GM18520 (cell line): ENCODE measurements at regions not wholly inside any gene's neighbourhood (a gene's known extent, or its start where the extent isn't known, plus 50 kb on each side); places are given as distances from the start of the nearest gene placed in this dataset.

Source experiments
- ATAC-seq: cut with Tn5 transposase; IDR thresholded peaks from one replicate; pipeline ENCODE4 v1.9.1; 2021; ENCODE audit not compliant: unreplicated experiment

DNA sequence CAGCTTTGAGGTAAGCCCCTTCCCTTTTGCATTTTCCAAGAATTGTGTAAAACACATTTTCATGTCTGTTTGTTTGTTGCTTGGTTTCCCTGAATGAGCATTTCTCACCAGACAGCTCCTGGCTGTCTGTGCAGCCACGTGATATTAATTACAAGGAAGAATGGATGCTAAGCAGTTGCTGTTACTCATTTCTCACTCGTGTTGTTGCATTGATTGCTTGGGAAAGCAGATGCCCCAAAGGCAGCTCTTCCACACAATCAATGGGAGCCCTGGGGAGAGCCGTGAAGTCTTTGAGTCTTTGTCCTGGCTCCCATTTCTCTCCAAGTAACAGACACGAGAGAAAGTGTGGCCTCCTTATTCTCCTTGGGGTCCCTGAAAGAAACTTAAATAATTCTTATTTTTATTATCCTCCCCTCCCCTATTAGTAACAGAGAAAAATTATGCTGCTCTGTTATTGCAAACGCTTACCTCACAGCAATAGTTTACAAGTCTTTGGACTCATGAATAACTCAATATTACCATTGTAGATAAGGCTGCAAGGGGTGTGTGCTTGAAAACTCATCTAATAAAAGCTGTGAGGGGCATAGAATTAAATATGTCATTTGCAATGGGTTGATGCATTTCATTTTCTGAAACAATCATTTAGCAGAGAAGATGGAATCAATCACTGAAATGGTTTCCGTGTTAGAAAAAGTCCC lies 127.7 kb upstream of the CAMK1G start:
- ATAC-seq: no peak

DNA sequence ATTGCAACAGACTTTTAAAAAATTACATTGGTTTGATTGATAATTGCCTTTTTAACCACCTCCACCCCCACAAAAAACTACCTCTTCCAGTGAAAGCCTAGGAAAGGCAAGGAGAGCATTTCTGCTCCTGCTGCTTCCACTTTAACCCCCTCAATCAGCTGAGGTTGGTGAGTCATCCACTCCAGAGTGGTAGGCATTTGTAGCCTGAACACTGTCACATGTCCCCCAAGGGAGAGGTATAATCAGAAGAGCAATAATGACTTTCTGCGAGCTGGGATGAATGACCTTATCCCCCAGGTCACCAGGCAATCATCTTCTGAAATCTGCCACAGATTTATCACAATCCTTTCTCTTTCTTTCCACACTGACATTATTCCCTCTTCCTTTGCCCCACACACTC lies 126.6 kb upstream of the CAMK1G start:
- ATAC-seq: no peak

- ATAC-seq: no peak
These were observed 126.0 kb upstream of the CAMK1G start for GRCh38 chr1:209457401-209458125.

DNA sequence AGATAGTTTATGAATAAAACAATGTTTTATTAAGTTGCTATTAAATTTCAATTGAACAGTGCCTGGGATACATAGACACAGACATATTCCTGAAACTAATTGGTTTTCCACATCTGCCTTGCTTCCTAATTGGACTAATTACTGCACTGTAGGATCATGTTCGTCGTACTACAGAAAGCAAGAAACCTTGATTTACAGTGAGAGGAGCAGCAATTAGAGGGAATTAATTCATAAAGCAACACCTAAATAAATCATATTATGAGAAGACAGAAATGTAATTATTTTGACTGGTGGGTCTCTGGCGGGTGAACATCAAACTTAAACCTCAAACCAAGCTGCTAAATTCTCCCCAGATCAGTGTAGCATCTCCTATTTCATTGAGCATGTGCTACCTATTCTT lies 124.6 kb upstream of the CAMK1G start:
- ATAC-seq: no peak

DNA sequence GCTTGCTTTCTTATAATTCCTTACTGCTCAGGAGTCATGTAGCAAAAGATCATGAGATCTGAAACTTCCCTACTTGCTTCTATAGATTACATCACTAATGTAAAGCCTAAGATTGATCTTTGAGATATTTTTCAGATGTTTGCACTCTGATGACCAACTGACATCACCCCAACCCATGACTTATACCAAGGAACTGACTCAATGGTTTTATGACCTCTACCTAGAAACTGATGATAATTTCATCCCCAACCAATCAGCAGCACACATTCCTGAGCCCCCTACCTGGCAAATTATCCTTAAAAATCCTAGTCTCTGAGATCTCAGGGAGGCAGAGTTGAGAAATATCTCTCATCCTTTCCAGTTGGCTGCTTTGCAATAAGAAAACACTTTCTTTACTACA lies 122.3 kb upstream of the CAMK1G start:
- no peak for ATAC-seq

GRCh38 chr1:209462433-209462832 lies 121.1 kb upstream of the CAMK1G start:
- no peak for ATAC-seq

DNA sequence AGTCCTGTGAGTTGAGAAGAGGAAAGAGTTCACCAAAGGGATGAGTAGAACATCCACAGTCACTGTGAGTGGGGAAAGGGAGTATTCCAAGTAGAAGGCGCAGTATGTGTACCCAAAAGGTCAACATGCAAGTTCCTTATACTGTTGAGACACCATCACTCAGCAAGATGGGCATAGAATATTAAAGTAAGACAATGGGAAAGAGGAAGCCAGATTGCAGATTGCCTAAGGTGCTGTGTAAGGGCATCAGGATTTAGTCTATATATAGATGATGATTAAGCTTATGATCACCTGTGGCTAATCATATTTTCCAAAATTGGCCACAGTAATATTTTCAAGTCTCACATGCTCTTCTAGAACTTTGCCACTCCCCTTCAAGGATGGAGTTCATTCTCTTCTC lies 120.1 kb upstream of the CAMK1G start:
- no peak for ATAC-seq

DNA sequence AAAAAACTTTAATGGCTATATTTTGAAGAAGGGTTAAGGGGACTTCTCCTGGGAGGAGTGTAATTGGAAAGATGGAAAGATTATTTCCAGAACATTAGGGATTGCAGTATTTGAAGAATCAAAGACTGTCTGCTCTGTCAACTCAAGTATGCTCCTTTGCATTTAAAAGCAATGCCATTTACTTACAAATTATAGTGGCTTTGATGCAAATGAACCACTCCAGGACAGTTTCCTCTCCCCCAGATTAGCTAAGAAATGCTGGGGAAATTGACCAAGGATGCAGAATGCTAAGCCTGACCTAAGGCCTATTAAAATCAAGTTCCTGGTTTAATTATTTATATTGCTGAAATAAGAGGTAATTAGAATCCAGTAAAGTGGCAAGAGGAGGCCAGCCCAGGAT lies 110.5 kb upstream of the CAMK1G start:
- ATAC-seq: no peak

GRCh38 chr1:209480345-209480744 lies 103.2 kb upstream of the CAMK1G start:
- ATAC-seq: no peak

DNA sequence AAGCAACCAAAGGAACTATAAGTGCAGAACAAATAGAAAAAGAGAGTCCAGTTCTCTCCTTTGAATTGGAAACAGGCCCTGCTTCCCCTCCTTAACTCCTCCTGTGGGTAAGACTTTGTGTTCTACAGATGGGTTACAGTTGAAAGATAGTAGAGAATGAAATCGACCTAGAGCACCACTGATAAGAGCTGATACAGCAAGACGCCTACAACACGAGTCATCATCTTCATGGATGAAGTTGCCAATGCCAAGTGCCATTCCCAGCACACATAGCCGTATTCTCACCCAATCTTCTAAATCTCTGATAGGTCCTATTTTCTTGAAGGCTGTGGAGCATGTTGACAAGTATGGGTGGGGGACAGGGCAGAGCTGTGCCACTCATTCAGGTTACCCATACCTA lies 99.8 kb upstream of the CAMK1G start:
- ATAC-seq: no peak

- no peak for ATAC-seq
These were observed 99.1 kb upstream of the CAMK1G start for GRCh38 chr1:209484429-209484828.

DNA sequence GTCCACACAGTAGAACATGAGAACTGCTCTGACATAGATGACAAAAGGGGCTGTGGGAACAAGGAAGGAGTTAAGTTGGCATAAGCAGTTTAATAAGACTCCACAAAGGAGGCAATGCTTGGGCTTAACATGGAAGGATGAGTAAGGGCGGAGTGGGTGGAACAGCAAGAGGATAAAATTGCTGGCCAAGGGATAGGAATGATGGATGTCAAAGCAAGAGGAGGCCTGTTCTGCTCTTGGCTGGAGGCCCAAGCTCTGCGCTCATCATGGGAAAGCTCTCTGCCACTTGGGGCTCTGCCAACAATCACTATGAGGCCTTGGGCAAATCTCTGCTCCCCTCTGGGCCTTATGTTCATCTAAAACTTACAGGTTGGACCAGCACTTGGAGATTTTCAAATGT lies 98.3 kb upstream of the CAMK1G start:
- ATAC-seq: no peak

GRCh38 chr1:209485751-209486150 lies 97.8 kb upstream of the CAMK1G start:
- no peak for ATAC-seq

DNA sequence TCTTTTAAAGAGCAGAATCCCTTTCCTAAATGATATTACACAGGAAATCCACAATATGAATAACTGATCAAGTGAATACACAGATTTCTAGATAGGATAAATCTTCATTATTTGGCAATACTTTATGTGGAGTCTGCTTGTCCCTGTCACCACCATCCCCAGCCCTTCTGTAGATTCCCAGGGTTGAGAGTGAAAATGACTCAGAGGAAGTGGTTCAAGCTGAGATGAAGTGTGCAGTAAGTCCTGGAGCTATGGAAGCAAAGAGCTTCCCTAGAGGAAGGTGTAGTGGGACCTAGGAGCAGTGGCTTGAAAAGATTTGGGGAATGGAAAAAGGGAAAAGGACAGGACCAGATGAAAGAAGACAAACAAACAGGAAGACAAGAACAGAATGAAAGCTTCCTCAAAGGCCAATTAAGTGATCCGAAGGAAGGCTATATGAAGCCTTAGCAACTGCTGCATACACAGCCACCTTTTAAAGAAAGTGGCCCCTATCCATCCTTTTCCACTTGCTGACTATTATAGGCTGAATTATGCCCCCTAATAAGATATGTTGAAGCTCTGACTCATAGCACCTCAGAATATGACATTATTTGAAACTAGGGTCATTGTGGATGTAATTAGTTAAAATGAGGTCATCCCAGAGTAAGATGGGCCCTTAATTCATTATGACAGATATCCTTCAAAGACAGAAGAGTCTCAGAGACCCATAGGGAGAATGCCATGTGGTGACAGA lies 96.5 kb upstream of the CAMK1G start:
- ATAC-seq: no peak

GRCh38 chr1:209490013-209490412 lies 93.5 kb upstream of the CAMK1G start:
- ATAC-seq: no peak

DNA sequence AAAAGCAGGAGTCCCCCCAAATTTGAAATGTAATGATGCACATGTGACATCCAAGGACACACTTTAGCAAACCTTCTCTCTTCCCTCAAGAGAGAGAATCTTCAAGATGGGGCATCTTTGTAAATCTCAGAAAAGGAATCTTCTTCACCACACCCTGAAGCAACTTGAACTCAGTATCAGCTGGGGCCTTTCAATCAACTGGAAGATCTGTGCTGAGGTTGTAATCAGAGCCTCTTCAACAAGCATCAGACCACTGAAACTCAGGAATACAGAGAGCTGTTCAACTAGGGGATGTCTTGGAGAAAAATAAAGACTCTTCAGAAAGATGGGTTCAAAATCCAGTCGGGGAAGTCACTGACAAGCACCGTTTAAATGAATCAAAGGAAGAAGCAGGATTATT lies 92.5 kb upstream of the CAMK1G start:
- no peak for ATAC-seq

GRCh38 chr1:209491496-209491895 lies 92.0 kb upstream of the CAMK1G start:
- ATAC-seq: no peak

- no peak for ATAC-seq
These were observed 91.6 kb upstream of the CAMK1G start for GRCh38 chr1:209491897-209492296.

GRCh38 chr1:209493559-209493958 lies 90.0 kb upstream of the CAMK1G start:
- no peak for ATAC-seq

DNA sequence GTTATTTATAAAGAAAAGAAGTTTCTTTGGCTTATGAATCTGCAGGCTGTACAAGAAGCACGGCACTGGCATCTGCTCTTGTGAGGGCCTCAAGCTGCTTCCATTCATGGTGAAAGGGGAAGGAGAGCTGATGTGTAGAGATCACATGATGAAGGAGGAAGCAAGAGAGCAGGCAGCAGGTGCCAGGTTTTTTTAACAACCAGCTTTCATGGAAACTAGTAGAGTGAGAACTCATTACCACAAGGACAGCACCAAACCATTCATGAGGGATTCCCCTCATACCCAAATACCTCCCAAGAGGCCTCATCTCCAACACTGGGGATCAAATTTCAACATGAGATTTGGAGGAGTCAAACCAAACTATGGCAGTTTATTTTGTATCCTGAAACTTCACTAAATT lies 85.8 kb upstream of the CAMK1G start:
- ATAC-seq: no peak

DNA sequence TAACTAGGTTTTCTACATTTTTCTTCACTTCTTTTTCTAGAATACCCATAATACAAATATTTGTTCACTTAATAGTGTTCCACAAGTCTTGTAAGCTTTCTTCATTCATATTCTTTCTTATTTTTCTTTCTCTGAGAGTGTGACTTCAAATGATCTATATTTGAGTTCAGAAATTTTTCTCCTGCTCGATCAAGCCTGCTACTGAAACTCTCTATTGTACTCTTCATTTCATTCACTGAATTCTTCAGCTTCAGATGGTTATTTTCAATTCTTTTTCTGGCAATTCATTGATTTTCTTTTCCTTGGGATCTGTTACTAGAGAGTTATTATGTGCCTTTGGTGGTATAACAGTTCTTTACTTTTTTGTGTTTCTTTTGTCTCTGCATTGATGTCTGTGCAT lies 82.5 kb upstream of the CAMK1G start:
- ATAC-seq: no peak

GRCh38 chr1:209503196-209503595 lies 80.3 kb upstream of the CAMK1G start:
- ATAC-seq: no peak
